K562 (cell line): ENCODE measurements at regions not wholly inside any gene's neighbourhood (a gene's known extent, or its start where the extent isn't known, plus 50 kb on each side); places are given as distances from the start of the nearest gene placed in this dataset.

ENCODE experiments used
- ATAC-seq: fragments of 200-7000 bp; cut with Tn5 transposase; 3 replicates; pipeline ENCODE4 v1.9.1; 2020; ENCODE audit warnings: moderate library complexity
- BruUV-seq: library from RNA; stranded (reverse); fragments of 400-500 nt; replicated peaks from 2 replicates; lab custom pipeline; 2021; lab: Mats Ljungman, UMichigan
- CTCF ChIA-PET: fragments of 300-600 bp; formaldehyde crosslinking; extraction: SDS; loops from one replicate; lab custom pipeline; 2021; ENCODE audit warnings: low intra/inter-chr PET ratio; lab: Yijun Ruan, JAX
- POLR2A ChIA-PET: fragments of 300-600, 350-650 bp; sonication (Branson Sonifier 250); formaldehyde crosslinking; extraction: SDS; loops from one replicate; lab custom pipeline; 2021; ENCODE audit warnings: antibody characterized with exemption, inconsistent platforms; lab: Yijun Ruan, JAX
- DNase-seq, 4 experiments: peaks; one replicate each; pipeline versions ENCODE4 v3.0.0 to v3.0.0-alpha.2; 2011 to 2018; ENCODE audit warnings: low spot score in 3 of 4, mixed read lengths in 3 of 4; ENCODE audit errors: extremely low read depth in 1 of 4
- FAIRE-seq: peaks from 2 replicates; lab custom pipeline; 2011; peaks lifted over from hg19 to GRCh38; lab: Jason Lieb, UNC
- H2AFZ ChIP-seq: 2 replicates; pipeline ENCODE4 v1.6.0; 2011; ENCODE audit warnings: low read depth, low read length, control low read depth, inconsistent platforms
- H3K27ac ChIP-seq: fragments of 200-600 bp; 3 replicates; pipeline ENCODE4 v1.8.0; 2011; ENCODE audit warnings: low read depth, mild to moderate bottlenecking, control low read depth, inconsistent platforms, low read length, moderate library complexity, mixed read lengths; ENCODE audit errors: extremely low read depth
- H3K27me3 ChIP-seq, 2 experiments: fragments of 300-600 bp in 1 of 2; 2 replicates in 1 of 2; 3 replicates in 1 of 2; pipeline versions ENCODE4 v1.6.0 to v1.8.0; 2011; ENCODE audit warnings: inconsistent platforms in 2 of 2, low read length in 2 of 2, mild to moderate bottlenecking in 1 of 2, mixed read lengths in 1 of 2, moderate library complexity in 1 of 2; ENCODE audit not compliant: control insufficient read depth in 2 of 2, insufficient read depth in 2 of 2
- H3K36me3 ChIP-seq: fragments of 300-600 bp; 3 replicates; pipeline ENCODE4 v1.8.0; 2011; ENCODE audit warnings: mild to moderate bottlenecking, low read length, inconsistent platforms; ENCODE audit not compliant: control insufficient read depth, insufficient read depth
- H3K4me1 ChIP-seq, 2 experiments: fragments of 200-600 bp in 1 of 2; replicated peaks in 1 of 2; 2 replicates in 1 of 2; 3 replicates in 1 of 2; pipeline versions ENCODE4 v1.5.1 to v1.8.0; 2011; ENCODE audit warnings: inconsistent platforms in 2 of 2, low read length in 2 of 2, mild to moderate bottlenecking in 1 of 2, mixed read lengths in 1 of 2, moderate library complexity in 1 of 2; ENCODE audit not compliant: control insufficient read depth in 2 of 2, insufficient read depth in 2 of 2
- H3K4me2 ChIP-seq: 2 replicates; pipeline ENCODE4 v1.6.1; 2011; ENCODE audit warnings: low read length, control low read depth, inconsistent platforms, mixed read lengths; ENCODE audit not compliant: insufficient read depth
- H3K4me3 ChIP-seq: fragments of 200-600 bp; sonication (generic), shearing (Covaris generic); 2 replicates; pipeline ENCODE4 v1.5.1; 2016; ENCODE audit warnings: control low read depth, inconsistent platforms
- H3K79me2 ChIP-seq: fragments of 200-600 bp; 3 replicates; pipeline ENCODE4 v1.8.0; 2011; ENCODE audit warnings: low read length, inconsistent platforms; ENCODE audit not compliant: control insufficient read depth, insufficient read depth
- H3K9ac ChIP-seq, 2 experiments: 2 replicates each; pipeline versions ENCODE4 v1.6.0 to v1.6.1; 2011; ENCODE audit warnings: low read depth in 2 of 2, low read length in 2 of 2, control low read depth in 1 of 2, inconsistent platforms in 1 of 2, mild to moderate bottlenecking in 1 of 2, mixed read lengths in 1 of 2; ENCODE audit not compliant: insufficient read depth in 1 of 2
- H3K9me1 ChIP-seq: one replicate; pipeline ENCODE4 v1.6.0; 2011; ENCODE audit warnings: inconsistent platforms, mild to moderate bottlenecking, low read length, moderate library complexity; ENCODE audit not compliant: control insufficient read depth, insufficient read depth
- H3K9me3 ChIP-seq: replicated peaks from 2 replicates; pipeline ENCODE4 v1.5.1; 2011; ENCODE audit warnings: low read depth, low read length, inconsistent platforms; ENCODE audit not compliant: control insufficient read depth, insufficient read depth
- H4K20me1 ChIP-seq: replicated peaks from 2 replicates; pipeline ENCODE4 v1.6.1; 2011; ENCODE audit warnings: low read length, inconsistent platforms, mixed read lengths; ENCODE audit not compliant: control insufficient read depth, insufficient read depth
- HNRNPH1 ChIP-seq: fragments of 200-400 bp; formaldehyde crosslinking; optimal IDR thresholded peaks from 2 replicates; pipeline ENCODE3; 2017; ENCODE audit warnings: low read depth, mild to moderate bottlenecking, low read length, moderate library complexity
- NCOA6 ChIP-seq: fragments of 450-650 bp; IDR thresholded peaks from 2 replicates; pipeline ENCODE4 v1.6.1; 2017; ENCODE audit warnings: mild to moderate bottlenecking
- TFAM ChIP-seq: fragments of 250-450 bp; sonication (Bioruptor Pico); conservative IDR thresholded peaks from 2 replicates; pipeline ENCODE4 v1.5.0; 2021; ENCODE audit warnings: mild to moderate bottlenecking, moderate library complexity
- ZNF263 ChIP-seq: sonication (generic); formaldehyde crosslinking; IDR thresholded peaks from 2 replicates; pipeline ENCODE4 v1.8.0; 2022; ENCODE audit warnings: mild to moderate bottlenecking, missing genetic modification reagents, borderline replicate concordance
- ZNF431 ChIP-seq: sonication (generic); formaldehyde crosslinking; IDR thresholded peaks from 2 replicates; pipeline ENCODE4 v1.8.0; 2022; ENCODE audit warnings: mild to moderate bottlenecking, missing genetic modification reagents
- in situ Hi-C: fragments of 300-500 bp; cut with MboI; formaldehyde crosslinking; loops from 4 replicates; pipeline ENCODE4 v1.15.0; 2018; ENCODE audit warnings: inconsistent platforms, mixed read lengths
- intact Hi-C: fragments of 100-400 bp; cut with micrococcal nuclease; formaldehyde crosslinking; loops from 2 replicates; pipeline ENCODE4 v1.14.2; 2022
- TF ChIP-seq, protein P1 (sequence below): fragments of 250-450 bp; sonication (Bioruptor Pico); IDR thresholded peaks from 2 replicates; pipeline ENCODE4 v1.4.0; 2020; ENCODE audit warnings: borderline replicate concordance
- TF ChIP-seq, protein P2 (sequence below): fragments of 250-450 bp; sonication (Bioruptor Pico); IDR thresholded peaks from 2 replicates; pipeline ENCODE4 v1.8.0; 2021; ENCODE audit warnings: mild to moderate bottlenecking, moderate library complexity
- TF ChIP-seq, protein P3 (sequence below): fragments of 200-600 bp; sonication (generic); IDR thresholded peaks from one replicate; pipeline ENCODE4 v1.6.1; 2012; ENCODE audit warnings: mild to moderate bottlenecking, low read depth, low read length, inconsistent platforms

DNA sequence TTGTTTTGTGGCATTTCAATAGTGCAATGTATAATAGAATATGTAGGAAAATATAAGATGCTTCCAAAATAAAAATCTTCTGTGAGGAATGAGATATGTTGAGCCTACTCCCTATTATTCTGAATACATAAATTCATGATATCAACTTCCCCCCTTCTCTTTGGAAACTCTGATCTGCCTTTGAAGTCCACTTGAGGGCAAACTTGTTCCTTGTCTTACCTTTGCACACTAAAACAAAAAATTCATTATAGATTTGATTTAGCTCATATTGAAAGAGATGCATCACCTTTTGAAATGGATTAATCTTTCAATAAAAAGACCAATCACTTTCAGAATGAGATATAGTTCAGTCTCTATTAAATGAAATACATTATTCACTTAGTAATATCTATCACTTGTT is 580.7 kb upstream of the ADGRL4 start:
- no peak for FAIRE-seq
- no peak for TF ChIP-seq NCOA6
- no peak for TF ChIP-seq HNRNPH1
- TF ChIP-seq, protein P1, sequence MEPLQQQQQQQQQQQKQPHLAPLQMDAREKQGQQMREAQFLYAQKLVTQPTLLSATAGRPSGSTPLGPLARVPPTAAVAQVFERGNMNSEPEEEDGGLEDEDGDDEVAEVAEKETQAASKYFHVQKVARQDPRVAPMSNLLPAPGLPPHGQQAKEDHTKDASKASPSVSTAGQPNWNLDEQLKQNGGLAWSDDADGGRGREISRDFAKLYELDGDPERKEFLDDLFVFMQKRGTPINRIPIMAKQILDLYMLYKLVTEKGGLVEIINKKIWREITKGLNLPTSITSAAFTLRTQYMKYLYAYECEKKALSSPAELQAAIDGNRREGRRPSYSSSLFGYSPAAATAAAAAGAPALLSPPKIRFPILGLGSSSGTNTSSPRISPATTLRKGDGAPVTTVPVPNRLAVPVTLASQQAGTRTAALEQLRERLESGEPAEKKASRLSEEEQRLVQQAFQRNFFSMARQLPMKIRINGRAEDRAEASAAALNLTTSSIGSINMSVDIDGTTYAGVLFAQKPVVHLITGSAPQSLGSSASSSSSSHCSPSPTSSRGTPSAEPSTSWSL: no peak
- TF ChIP-seq, protein P2, sequence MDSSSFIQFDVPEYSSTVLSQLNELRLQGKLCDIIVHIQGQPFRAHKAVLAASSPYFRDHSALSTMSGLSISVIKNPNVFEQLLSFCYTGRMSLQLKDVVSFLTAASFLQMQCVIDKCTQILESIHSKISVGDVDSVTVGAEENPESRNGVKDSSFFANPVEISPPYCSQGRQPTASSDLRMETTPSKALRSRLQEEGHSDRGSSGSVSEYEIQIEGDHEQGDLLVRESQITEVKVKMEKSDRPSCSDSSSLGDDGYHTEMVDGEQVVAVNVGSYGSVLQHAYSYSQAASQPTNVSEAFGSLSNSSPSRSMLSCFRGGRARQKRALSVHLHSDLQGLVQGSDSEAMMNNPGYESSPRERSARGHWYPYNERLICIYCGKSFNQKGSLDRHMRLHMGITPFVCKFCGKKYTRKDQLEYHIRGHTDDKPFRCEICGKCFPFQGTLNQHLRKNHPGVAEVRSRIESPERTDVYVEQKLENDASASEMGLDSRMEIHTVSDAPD: no peak
- TF ChIP-seq, protein P3, sequence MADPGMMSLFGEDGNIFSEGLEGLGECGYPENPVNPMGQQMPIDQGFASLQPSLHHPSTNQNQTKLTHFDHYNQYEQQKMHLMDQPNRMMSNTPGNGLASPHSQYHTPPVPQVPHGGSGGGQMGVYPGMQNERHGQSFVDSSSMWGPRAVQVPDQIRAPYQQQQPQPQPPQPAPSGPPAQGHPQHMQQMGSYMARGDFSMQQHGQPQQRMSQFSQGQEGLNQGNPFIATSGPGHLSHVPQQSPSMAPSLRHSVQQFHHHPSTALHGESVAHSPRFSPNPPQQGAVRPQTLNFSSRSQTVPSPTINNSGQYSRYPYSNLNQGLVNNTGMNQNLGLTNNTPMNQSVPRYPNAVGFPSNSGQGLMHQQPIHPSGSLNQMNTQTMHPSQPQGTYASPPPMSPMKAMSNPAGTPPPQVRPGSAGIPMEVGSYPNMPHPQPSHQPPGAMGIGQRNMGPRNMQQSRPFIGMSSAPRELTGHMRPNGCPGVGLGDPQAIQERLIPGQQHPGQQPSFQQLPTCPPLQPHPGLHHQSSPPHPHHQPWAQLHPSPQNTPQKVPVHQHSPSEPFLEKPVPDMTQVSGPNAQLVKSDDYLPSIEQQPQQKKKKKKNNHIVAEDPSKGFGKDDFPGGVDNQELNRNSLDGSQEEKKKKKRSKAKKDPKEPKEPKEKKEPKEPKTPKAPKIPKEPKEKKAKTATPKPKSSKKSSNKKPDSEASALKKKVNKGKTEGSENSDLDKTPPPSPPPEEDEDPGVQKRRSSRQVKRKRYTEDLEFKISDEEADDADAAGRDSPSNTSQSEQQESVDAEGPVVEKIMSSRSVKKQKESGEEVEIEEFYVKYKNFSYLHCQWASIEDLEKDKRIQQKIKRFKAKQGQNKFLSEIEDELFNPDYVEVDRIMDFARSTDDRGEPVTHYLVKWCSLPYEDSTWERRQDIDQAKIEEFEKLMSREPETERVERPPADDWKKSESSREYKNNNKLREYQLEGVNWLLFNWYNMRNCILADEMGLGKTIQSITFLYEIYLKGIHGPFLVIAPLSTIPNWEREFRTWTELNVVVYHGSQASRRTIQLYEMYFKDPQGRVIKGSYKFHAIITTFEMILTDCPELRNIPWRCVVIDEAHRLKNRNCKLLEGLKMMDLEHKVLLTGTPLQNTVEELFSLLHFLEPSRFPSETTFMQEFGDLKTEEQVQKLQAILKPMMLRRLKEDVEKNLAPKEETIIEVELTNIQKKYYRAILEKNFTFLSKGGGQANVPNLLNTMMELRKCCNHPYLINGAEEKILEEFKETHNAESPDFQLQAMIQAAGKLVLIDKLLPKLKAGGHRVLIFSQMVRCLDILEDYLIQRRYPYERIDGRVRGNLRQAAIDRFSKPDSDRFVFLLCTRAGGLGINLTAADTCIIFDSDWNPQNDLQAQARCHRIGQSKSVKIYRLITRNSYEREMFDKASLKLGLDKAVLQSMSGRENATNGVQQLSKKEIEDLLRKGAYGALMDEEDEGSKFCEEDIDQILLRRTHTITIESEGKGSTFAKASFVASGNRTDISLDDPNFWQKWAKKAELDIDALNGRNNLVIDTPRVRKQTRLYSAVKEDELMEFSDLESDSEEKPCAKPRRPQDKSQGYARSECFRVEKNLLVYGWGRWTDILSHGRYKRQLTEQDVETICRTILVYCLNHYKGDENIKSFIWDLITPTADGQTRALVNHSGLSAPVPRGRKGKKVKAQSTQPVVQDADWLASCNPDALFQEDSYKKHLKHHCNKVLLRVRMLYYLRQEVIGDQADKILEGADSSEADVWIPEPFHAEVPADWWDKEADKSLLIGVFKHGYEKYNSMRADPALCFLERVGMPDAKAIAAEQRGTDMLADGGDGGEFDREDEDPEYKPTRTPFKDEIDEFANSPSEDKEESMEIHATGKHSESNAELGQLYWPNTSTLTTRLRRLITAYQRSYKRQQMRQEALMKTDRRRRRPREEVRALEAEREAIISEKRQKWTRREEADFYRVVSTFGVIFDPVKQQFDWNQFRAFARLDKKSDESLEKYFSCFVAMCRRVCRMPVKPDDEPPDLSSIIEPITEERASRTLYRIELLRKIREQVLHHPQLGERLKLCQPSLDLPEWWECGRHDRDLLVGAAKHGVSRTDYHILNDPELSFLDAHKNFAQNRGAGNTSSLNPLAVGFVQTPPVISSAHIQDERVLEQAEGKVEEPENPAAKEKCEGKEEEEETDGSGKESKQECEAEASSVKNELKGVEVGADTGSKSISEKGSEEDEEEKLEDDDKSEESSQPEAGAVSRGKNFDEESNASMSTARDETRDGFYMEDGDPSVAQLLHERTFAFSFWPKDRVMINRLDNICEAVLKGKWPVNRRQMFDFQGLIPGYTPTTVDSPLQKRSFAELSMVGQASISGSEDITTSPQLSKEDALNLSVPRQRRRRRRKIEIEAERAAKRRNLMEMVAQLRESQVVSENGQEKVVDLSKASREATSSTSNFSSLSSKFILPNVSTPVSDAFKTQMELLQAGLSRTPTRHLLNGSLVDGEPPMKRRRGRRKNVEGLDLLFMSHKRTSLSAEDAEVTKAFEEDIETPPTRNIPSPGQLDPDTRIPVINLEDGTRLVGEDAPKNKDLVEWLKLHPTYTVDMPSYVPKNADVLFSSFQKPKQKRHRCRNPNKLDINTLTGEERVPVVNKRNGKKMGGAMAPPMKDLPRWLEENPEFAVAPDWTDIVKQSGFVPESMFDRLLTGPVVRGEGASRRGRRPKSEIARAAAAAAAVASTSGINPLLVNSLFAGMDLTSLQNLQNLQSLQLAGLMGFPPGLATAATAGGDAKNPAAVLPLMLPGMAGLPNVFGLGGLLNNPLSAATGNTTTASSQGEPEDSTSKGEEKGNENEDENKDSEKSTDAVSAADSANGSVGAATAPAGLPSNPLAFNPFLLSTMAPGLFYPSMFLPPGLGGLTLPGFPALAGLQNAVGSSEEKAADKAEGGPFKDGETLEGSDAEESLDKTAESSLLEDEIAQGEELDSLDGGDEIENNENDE: no peak
- TF ChIP-seq ZNF431 (CRISPR knock-in tag): no peak
- no peak for TF ChIP-seq TFAM (CRISPR knock-in tag)
- no peak for TF ChIP-seq ZNF263 (CRISPR knock-in tag)

More for the DNA sequence above, 580.7 kb upstream of the ADGRL4 start:
- in situ Hi-C loops: no loop called here
- Histone ChIP-seq H3K36me3 (no peaks in the 10 kb centered on the region), H3K9me3 (no peaks in the 10 kb centered on the region), H3K9me1 (no peaks in the 10 kb centered on the region), H3K4me2 (no peak overlapping the region), H3K4me3 (no peak overlapping the region), H3K9ac (no peak overlapping the region), H4K20me1 (no peaks in the 10 kb centered on the region), H3K27ac (no peak overlapping the region), H3K4me1 (no peaks in the 10 kb centered on the region), H2AFZ (no peak overlapping the region), H3K27me3 (no peaks in the 10 kb centered on the region), H3K79me2 (no peaks in the 10 kb centered on the region)
- DNase-seq (no peak), ATAC-seq (no peak)
- POLR2A ChIA-PET: no interaction called here
- intact Hi-C loops: no loop called here
- BruUV-seq: no TSS peak
- CTCF ChIA-PET: no interaction called here
